ENCODE measurements at regions not wholly inside any gene's neighbourhood (a gene's known extent, or its start where the extent isn't known, plus 50 kb on each side); places are given as distances from the start of the nearest gene placed in this dataset.
"Not testable (repeated sequence)": the region's sequence is repeated elsewhere in the genome, so short reads cannot be mapped to it uniquely, and the experiment has no call there.

GRCh38 chr7:149973681-149974080 is 99.9 kb downstream of the ATP6V0E2 start:
- H3K27me3 ChIP-seq; intact Hi-C loops (cut with DNase I); H3K4me3 ChIP-seq; H3K27ac ChIP-seq; H3K36me3 ChIP-seq; H3K9me3 ChIP-seq; DNase-seq; H3K4me1 ChIP-seq: not testable (repeated sequence)
- ATAC-seq, result peak; percentile 63

- H3K4me1 ChIP-seq; ATAC-seq; H3K36me3 ChIP-seq; H3K27me3 ChIP-seq; H3K4me3 ChIP-seq; H3K27ac ChIP-seq; DNase-seq; H3K9me3 ChIP-seq; intact Hi-C loops (cut with DNase I): not testable (repeated sequence)
Measured at GRCh38 chr7:149975608-149976007, 101.8 kb downstream of the ATP6V0E2 start.

- H3K27me3 ChIP-seq; H3K27ac ChIP-seq; H3K4me3 ChIP-seq; H3K9me3 ChIP-seq; DNase-seq; H3K4me1 ChIP-seq; H3K36me3 ChIP-seq; intact Hi-C loops (cut with DNase I): not testable (repeated sequence)
- peak; percentile 73 for ATAC-seq
Measured at GRCh38 chr7:149978537-149978936, 104.8 kb downstream of the ATP6V0E2 start.

- H3K4me3 ChIP-seq; ATAC-seq; H3K27ac ChIP-seq; H3K27me3 ChIP-seq; H3K9me3 ChIP-seq; intact Hi-C loops (cut with DNase I); H3K36me3 ChIP-seq; DNase-seq; H3K4me1 ChIP-seq: not testable (repeated sequence)
Measured at GRCh38 chr7:149978944-149979343, 105.2 kb downstream of the ATP6V0E2 start.

- DNase-seq; H3K36me3 ChIP-seq; intact Hi-C loops (cut with DNase I); H3K27me3 ChIP-seq; H3K4me3 ChIP-seq; H3K4me1 ChIP-seq; ATAC-seq; H3K9me3 ChIP-seq; H3K27ac ChIP-seq: not testable (repeated sequence)
Measured at GRCh38 chr7:149982537-149983112, 108.9 kb downstream of the ATP6V0E2 start.

- intact Hi-C loops (cut with DNase I); H3K36me3 ChIP-seq; H3K4me3 ChIP-seq; DNase-seq; H3K9me3 ChIP-seq; H3K27me3 ChIP-seq; H3K27ac ChIP-seq; H3K4me1 ChIP-seq; ATAC-seq: not testable (repeated sequence)
Measured at GRCh38 chr7:149986866-149987265, 113.1 kb downstream of the ATP6V0E2 start.

GRCh38 chr7:149991652-149992302 is 118.0 kb downstream of the ATP6V0E2 start:
- H3K27ac ChIP-seq; H3K27me3 ChIP-seq; H3K9me3 ChIP-seq; H3K36me3 ChIP-seq; H3K4me3 ChIP-seq; intact Hi-C loops (cut with DNase I); H3K4me1 ChIP-seq; DNase-seq: not testable (repeated sequence)
- peak; percentile 85 for ATAC-seq

- intact Hi-C loops (cut with DNase I); H3K27ac ChIP-seq; H3K27me3 ChIP-seq; ATAC-seq; H3K36me3 ChIP-seq; H3K4me3 ChIP-seq; DNase-seq; H3K4me1 ChIP-seq; H3K9me3 ChIP-seq: not testable (repeated sequence)
Measured at GRCh38 chr7:149992366-149992765, 118.6 kb downstream of the ATP6V0E2 start.

- H3K4me1 ChIP-seq; H3K27me3 ChIP-seq; ATAC-seq; H3K4me3 ChIP-seq; H3K27ac ChIP-seq; H3K36me3 ChIP-seq; H3K9me3 ChIP-seq; intact Hi-C loops (cut with DNase I); DNase-seq: not testable (repeated sequence)
Measured at GRCh38 chr7:149995369-149996026, 121.7 kb downstream of the ATP6V0E2 start.

GRCh38 chr7:150000780-150001599 is 127.2 kb downstream of the ATP6V0E2 start:
- H3K27ac ChIP-seq; H3K36me3 ChIP-seq; H3K4me1 ChIP-seq; ATAC-seq; intact Hi-C loops (cut with DNase I); DNase-seq; H3K27me3 ChIP-seq; H3K4me3 ChIP-seq; H3K9me3 ChIP-seq: not testable (repeated sequence)

Measured in upper lobe of right lung (tissue), 1 donor.